AG20443 (cell line): ENCODE measurements at regions not wholly inside any gene's neighbourhood (a gene's known extent, or its start where the extent isn't known, plus 50 kb on each side); places are given as distances from the start of the nearest gene placed in this dataset.

Experiments
- DNase-seq: peaks from one replicate; pipeline ENCODE4 v3.0.0; 2012; ENCODE audit warnings: low spot score, mixed read lengths

DNA sequence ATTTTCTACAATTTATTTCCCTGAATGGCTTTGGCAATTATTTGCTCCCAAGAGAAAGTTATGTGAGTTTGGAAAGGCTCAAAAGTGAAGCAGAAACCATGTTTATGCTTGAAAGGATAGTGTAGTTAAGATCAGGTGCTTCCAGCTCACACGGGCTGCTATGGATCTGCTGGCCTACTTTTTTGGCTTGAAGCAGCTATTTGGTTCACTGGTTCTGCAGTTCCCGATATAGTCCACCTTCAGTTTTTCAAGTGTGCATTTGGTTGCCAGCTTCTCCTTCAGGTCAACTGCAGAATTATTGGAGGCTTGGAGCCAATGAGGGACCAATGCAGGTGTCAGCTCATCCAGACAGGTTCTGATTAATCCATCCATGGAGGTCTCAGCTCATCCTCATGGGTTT lies 484.3 kb upstream of the SEMA3A start:
- no peak for DNase-seq

- peak; percentile 58 for DNase-seq
Observed at GRCh38 chr7:84677117-84677732, 482.6 kb upstream of the SEMA3A start.

DNA sequence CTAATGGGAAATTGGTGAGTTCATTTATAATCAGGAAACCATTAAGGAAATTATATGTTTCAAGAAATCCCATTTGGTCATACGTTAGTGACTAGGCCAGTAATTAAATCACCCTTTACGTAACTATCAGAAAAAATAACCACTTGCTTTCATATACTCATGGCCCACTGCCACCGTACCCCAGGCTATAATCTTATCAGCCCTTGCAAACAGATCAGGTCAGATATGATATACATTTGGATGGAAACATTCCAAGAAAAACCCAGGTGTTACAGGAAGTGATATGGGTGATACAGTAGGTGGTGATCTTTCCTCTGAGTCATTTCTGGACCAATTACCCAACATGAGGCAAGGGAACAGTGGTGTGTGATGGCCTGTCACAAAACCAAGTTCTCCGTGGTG lies 481.0 kb upstream of the SEMA3A start:
- DNase-seq, result no peak

DNA sequence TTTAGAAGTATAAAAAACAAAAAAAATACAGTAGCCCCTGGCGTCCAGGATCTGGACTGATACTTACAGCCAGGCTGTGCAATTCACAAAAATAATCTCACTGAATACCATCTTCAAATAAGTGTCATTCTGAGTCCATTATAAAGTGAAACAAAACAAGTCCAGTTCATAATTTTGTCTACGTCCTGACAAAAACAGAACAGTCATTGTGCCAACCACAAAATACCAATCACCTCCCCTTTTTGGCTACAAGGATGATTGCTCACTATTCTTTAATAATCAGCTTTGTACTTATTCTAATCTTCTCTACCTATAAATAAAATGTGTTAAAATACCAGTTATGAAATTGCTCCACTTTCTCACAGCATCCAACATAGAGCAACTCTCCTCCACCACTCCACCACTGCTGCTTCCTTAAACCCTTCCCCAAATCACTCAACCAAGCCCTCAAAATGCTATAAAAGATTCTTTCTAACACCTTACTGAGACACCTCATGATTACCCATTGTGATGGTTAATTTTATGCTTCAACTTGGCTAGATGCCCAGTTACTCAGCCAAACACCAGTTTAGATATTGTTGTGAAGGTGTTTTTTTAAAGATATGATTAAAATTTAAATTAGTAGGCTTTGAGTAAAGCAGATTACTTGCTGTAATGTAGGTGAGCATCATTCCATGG lies 479.8 kb upstream of the SEMA3A start:
- peak; percentile 25 for DNase-seq

DNA sequence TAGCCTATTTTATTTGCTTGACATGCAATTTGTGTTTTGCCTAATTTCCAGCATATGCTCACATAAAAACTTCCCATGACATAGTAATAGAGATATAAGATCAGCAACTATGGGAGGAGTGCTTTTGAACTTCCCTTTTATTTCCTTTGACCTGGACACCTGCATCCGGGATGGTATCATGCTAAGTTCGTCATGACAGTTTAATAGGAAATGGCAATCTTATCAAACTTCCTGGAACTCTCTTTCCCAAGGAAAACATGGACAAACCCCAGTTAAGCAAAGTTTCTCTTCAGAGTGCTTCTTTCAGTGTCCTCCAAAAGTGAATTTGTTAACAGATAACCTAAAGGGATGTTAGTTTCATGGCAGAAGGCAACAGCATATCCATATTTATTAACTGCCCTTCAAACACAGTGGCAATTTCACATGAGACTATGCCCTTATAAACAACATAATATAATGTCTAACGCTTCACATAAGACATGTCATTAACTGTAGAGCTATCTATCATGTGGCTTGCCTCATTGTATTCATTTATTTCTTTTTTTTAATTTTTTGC lies 474.7 kb upstream of the SEMA3A start:
- no peak for DNase-seq

DNA sequence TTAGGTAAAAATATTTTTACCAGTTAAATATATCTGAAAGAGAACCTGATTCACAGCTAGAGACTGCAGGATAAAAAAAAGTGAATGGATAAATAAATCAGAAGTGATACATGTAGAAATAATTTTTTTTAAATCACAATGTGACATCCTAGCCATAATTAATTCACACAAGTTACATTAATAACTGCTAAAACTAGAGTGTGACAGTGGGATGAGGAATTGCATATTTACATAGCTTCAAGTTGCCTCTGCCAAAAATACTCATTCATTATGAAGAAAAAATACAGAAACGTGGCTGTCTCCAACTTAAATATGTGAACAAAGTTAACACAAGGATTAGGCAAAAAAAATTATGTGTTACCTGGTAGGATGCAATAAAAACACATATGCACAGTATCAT lies 473.5 kb upstream of the SEMA3A start:
- DNase-seq, result no peak

- no peak for DNase-seq
Observed at GRCh38 chr7:84666651-84667050, 472.1 kb upstream of the SEMA3A start.

DNA sequence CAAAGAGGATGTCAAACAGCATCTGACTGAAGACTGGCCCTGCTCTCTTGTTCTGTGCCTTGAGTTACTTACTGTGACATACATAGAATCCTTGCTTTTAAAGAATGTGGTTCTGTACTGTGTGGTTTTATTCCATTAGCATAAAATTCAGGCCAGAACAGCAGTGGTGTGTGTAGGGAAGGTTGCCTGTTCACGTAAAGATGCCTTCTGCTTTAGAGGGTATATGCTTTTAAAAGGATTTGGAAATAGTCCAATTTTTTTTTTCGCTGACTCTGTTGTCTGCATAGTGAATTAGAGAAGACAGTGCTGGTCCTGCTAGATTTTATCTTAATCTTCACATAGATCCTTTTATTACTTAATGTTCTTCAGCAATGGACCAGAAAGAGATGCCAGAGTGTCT lies 470.8 kb upstream of the SEMA3A start:
- DNase-seq, result no peak

DNA sequence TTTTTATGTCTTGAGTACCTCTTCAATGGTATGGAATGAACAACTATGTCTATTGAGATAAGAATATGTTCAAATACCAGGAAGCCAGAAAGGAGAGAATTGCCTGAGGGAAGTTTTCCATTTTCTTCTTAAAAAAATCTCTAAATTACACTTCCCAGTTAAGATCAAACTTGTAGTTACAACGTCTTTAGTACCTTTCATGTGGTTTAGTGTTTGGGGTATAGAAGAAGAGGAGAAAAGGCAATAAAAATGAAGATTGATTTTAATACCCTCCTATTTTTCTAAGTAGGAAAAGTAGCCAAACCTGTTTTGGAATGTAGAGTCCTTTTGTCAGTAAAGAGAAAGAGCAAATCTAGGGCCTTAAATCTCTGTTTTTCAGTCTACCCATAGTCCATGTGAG lies 470.0 kb upstream of the SEMA3A start:
- no peak for DNase-seq

GRCh38 chr7:84663224-84663623 lies 468.6 kb upstream of the SEMA3A start:
- no peak for DNase-seq

GRCh38 chr7:84658286-84658685 lies 463.7 kb upstream of the SEMA3A start:
- no peak for DNase-seq

DNA sequence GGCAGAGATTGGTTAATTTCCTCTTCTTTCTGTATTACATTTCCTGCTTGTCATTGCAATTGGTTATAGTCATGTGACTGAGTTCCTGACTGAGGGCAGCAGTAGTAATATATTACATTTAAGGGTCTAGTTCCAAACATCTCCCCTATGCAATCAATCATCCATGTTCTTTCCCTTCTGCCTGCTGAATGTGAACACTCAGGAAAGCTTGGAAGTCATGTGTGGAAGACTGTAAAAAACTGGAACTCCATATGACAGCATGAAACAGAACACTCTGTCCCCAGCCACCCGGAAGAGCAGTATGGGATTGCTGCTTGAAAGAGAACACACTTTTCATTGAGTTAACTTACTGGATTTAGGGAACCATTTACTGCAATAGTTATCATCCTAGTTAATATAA lies 459.7 kb upstream of the SEMA3A start:
- no peak for DNase-seq

DNA sequence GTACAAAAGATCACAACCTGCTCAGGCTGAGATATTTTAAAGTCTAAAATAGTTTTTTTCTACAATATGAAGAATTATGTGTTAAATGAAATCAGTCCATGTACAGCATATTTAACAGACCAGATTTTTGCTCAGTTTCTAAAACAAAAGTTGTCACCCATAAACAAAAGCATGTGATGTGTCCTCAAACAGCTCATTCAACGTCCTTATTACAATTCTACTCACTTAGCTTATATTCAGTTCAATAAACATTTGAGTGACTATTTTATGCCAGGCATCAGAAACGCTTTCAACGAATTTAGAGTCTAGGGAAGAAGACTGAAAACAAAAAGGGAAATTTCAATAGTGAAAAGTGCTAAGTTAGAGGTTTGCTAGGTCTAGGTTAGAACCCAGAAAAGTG lies 457.3 kb upstream of the SEMA3A start:
- DNase-seq, result no peak

GRCh38 chr7:84647797-84648757 lies 453.5 kb upstream of the SEMA3A start:
- peak; percentile 58 for DNase-seq

DNA sequence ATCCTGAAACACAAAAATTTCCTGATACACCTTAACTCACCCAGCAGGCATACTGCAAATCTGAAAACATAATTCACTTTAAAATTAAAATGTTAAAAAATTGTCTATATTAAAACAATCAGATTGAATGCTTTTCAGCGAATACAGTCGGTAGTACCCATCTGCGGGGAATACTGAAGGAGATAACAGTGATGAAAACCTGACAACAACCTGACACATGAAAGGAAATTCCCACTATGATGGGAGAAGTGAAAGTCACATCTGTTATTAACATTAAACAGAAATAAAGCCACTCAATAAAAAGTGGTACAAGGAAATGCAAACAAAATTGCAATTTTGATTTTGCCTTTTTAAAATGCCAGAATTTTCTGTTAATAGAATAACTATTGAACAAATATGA lies 448.0 kb upstream of the SEMA3A start:
- no peak for DNase-seq

GRCh38 chr7:84640637-84641036 lies 446.0 kb upstream of the SEMA3A start:
- DNase-seq, result no peak

DNA sequence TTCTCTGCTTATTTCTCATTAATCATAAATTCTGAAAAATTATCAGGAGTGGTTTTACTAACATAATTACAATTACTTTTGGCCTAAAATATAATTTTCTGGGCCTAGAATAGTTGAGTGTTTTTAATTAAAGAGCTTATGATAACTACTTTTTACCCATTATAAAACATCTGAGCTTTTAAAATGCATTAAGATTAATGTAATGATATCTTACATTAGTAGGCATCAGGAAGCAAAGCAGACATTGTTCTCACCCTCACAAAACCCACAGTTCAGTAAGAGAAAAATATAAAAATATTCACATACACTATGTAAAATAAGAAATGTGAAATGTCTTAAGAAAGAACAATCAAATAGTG lies 443.7 kb upstream of the SEMA3A start:
- no peak for DNase-seq

DNA sequence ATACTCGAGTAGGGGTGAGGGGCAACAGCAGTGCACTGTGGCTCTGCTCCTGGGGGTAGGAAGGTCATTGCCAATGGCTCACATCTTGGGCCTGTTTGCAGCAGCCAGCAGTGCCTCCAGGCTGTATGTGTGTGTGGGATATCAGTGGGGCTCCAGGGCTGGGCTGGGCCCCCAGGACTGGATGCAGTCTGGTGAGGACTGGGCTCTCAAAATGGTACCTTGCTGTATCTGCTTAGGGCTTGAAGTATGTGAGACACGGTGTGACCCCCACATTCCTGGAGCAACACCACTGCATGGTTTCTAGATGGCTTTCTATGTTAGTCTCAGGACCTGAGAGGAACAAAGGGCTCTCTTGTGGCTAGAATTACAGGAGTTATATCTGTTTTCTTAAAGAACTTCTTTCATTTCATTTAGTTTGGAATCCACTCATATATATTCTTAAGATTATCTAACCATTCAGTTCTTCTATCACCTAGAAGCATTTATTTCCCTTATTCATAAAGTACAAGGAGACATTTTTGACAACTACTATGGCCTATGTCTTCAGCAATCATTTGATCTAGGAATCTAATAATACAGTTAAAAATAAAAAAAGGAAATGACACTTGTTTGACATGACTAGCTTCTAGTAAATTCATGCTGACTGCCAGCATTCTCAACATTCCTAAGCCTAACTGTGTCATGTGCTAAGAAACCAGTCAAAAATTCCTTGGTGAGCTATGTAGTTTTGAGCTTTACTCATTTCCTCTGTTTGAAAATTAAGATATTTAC lies 443.2 kb upstream of the SEMA3A start:
- peak; percentile 68 for DNase-seq

- DNase-seq, result no peak
Observed at GRCh38 chr7:84631913-84632312, 437.3 kb upstream of the SEMA3A start.

DNA sequence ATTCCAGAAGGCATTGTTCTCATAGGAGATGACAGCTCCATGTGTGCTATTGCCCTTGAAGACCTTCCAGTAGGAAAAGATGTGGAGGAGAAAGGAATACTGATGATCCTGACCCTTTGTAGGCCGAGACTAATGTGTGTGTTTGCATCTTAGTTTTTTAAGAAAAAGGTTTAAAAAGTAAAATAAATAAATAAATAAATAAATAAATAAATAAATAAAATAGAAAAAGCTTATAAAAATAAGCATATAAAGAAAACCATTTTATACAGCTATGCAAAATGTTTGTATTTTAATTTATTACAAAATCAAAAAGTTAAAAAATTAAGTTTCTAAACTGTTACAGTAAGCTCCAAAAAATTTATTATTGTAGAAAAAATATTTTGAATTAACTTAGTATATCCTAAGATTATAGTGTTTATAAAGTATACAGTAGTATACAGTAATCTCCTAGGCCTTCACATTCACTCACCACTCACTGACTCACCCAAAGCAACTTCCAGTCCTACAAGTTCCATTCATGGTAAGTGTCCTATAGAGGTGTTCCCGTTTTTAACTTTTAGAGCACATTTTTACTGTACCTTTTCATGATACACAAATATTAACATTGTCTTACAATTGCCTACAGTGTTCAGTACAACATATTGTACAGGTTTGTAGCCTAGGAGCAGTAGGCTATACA lies 435.2 kb upstream of the SEMA3A start:
- no peak for DNase-seq

GRCh38 chr7:84629216-84629615 lies 434.6 kb upstream of the SEMA3A start:
- DNase-seq, result no peak
